HCEC 1CT (cell line): ENCODE measurements at regions not wholly inside any gene's neighbourhood (a gene's known extent, or its start where the extent isn't known, plus 50 kb on each side); places are given as distances from the start of the nearest gene placed in this dataset.

ENCODE experiments used
- DNase-seq: peaks from one replicate; pipeline ENCODE4 v3.0.0-alpha.2; 2017

- DNase-seq, result no peak
Measured at GRCh38 chr16:82488460-82488859, 138.3 kb upstream of the CDH13 start.

- DNase-seq, result no peak
Measured at GRCh38 chr16:82481455-82481854, 145.3 kb upstream of the CDH13 start.

GRCh38 chr16:82476786-82477185 lies 150.0 kb upstream of the CDH13 start:
- DNase-seq, result no peak

GRCh38 chr16:82470620-82471152 lies 156.1 kb upstream of the CDH13 start:
- no peak for DNase-seq

GRCh38 chr16:82470016-82470415 lies 156.8 kb upstream of the CDH13 start:
- no peak for DNase-seq

- DNase-seq, result no peak
Measured at GRCh38 chr16:82464187-82464586, 162.6 kb upstream of the CDH13 start.

- no peak for DNase-seq
Measured at GRCh38 chr16:82460766-82461165, 166.0 kb upstream of the CDH13 start.

- no peak for DNase-seq
Measured at GRCh38 chr16:82459580-82460256, 167.1 kb upstream of the CDH13 start.

- DNase-seq, result peak; percentile 49
Measured at GRCh38 chr16:82456683-82457082, 170.1 kb upstream of the CDH13 start.

GRCh38 chr16:82454566-82454965 lies 172.2 kb upstream of the CDH13 start:
- DNase-seq, result no peak

- DNase-seq, result no peak
Measured at GRCh38 chr16:82454152-82454551, 172.6 kb upstream of the CDH13 start.

- DNase-seq, result no peak
Measured at GRCh38 chr16:82452004-82452756, 174.6 kb upstream of the CDH13 start.

- DNase-seq, result no peak
Measured at GRCh38 chr16:82451449-82451848, 175.3 kb upstream of the CDH13 start.

- no peak for DNase-seq
Measured at GRCh38 chr16:82440336-82440735, 186.4 kb upstream of the CDH13 start.

GRCh38 chr16:82439678-82440293 lies 187.0 kb upstream of the CDH13 start:
- no peak for DNase-seq

- no peak for DNase-seq
Measured at GRCh38 chr16:82433042-82433441, 193.7 kb upstream of the CDH13 start.

- peak; percentile 23 for DNase-seq
Measured at GRCh38 chr16:82432261-82432660, 194.5 kb upstream of the CDH13 start.

- no peak for DNase-seq
Measured at GRCh38 chr16:82425661-82426060, 201.1 kb upstream of the CDH13 start.

GRCh38 chr16:82421851-82422250 lies 204.9 kb upstream of the CDH13 start:
- DNase-seq, result no peak

- DNase-seq, result no peak
Measured at GRCh38 chr16:82419332-82419731, 207.4 kb upstream of the CDH13 start.

GRCh38 chr16:82414476-82414875 lies 212.3 kb upstream of the CDH13 start:
- DNase-seq, result no peak

- no peak for DNase-seq
Measured at GRCh38 chr16:82412770-82413169, 214.0 kb upstream of the CDH13 start.

GRCh38 chr16:82405736-82406135 lies 221.0 kb upstream of the CDH13 start:
- no peak for DNase-seq
